K562 (cell line): ENCODE measurements at regions not wholly inside any gene's neighbourhood (a gene's known extent, or its start where the extent isn't known, plus 50 kb on each side); places are given as distances from the start of the nearest gene placed in this dataset.
A peak's percentile ranks its signal among the peaks of the same experiment; 100 is the strongest.

Source experiments
- ATAC-seq: fragments of 200-7000 bp; cut with Tn5 transposase; 3 replicates; pipeline ENCODE4 v1.9.1; 2020; ENCODE audit warnings: moderate library complexity
- BruUV-seq: library from RNA; stranded (reverse); fragments of 400-500 nt; replicated peaks from 2 replicates; lab custom pipeline; 2021; lab: Mats Ljungman, UMichigan
- CTCF ChIA-PET: fragments of 300-600 bp; formaldehyde crosslinking; extraction: SDS; loops from one replicate; lab custom pipeline; 2021; ENCODE audit warnings: low intra/inter-chr PET ratio; lab: Yijun Ruan, JAX
- POLR2A ChIA-PET: fragments of 300-600, 350-650 bp; sonication (Branson Sonifier 250); formaldehyde crosslinking; extraction: SDS; loops from one replicate; lab custom pipeline; 2021; ENCODE audit warnings: antibody characterized with exemption, inconsistent platforms; lab: Yijun Ruan, JAX
- DNase-seq, 4 experiments: peaks; one replicate each; pipeline versions ENCODE4 v3.0.0 to v3.0.0-alpha.2; 2011 to 2018; ENCODE audit warnings: low spot score in 3 of 4, mixed read lengths in 3 of 4; ENCODE audit errors: extremely low read depth in 1 of 4
- FAIRE-seq: peaks from 2 replicates; lab custom pipeline; 2011; peaks lifted over from hg19 to GRCh38; lab: Jason Lieb, UNC
- H2AFZ ChIP-seq: 2 replicates; pipeline ENCODE4 v1.6.0; 2011; ENCODE audit warnings: low read depth, low read length, control low read depth, inconsistent platforms
- H3K27ac ChIP-seq: fragments of 200-600 bp; 3 replicates; pipeline ENCODE4 v1.8.0; 2011; ENCODE audit warnings: low read depth, mild to moderate bottlenecking, control low read depth, inconsistent platforms, low read length, moderate library complexity, mixed read lengths; ENCODE audit errors: extremely low read depth
- H3K27me3 ChIP-seq, 2 experiments: fragments of 300-600 bp in 1 of 2; 2 replicates in 1 of 2; 3 replicates in 1 of 2; pipeline versions ENCODE4 v1.6.0 to v1.8.0; 2011; ENCODE audit warnings: inconsistent platforms in 2 of 2, low read length in 2 of 2, mild to moderate bottlenecking in 1 of 2, mixed read lengths in 1 of 2, moderate library complexity in 1 of 2; ENCODE audit not compliant: control insufficient read depth in 2 of 2, insufficient read depth in 2 of 2
- H3K36me3 ChIP-seq: fragments of 300-600 bp; 3 replicates; pipeline ENCODE4 v1.8.0; 2011; ENCODE audit warnings: mild to moderate bottlenecking, low read length, inconsistent platforms; ENCODE audit not compliant: control insufficient read depth, insufficient read depth
- H3K4me1 ChIP-seq, 2 experiments: fragments of 200-600 bp in 1 of 2; replicated peaks in 1 of 2; 2 replicates in 1 of 2; 3 replicates in 1 of 2; pipeline versions ENCODE4 v1.5.1 to v1.8.0; 2011; ENCODE audit warnings: inconsistent platforms in 2 of 2, low read length in 2 of 2, mild to moderate bottlenecking in 1 of 2, mixed read lengths in 1 of 2, moderate library complexity in 1 of 2; ENCODE audit not compliant: control insufficient read depth in 2 of 2, insufficient read depth in 2 of 2
- H3K4me2 ChIP-seq: 2 replicates; pipeline ENCODE4 v1.6.1; 2011; ENCODE audit warnings: low read length, control low read depth, inconsistent platforms, mixed read lengths; ENCODE audit not compliant: insufficient read depth
- H3K4me3 ChIP-seq: fragments of 200-600 bp; sonication (generic), shearing (Covaris generic); 2 replicates; pipeline ENCODE4 v1.5.1; 2016; ENCODE audit warnings: control low read depth, inconsistent platforms
- H3K79me2 ChIP-seq: fragments of 200-600 bp; 3 replicates; pipeline ENCODE4 v1.8.0; 2011; ENCODE audit warnings: low read length, inconsistent platforms; ENCODE audit not compliant: control insufficient read depth, insufficient read depth
- H3K9ac ChIP-seq, 2 experiments: 2 replicates each; pipeline versions ENCODE4 v1.6.0 to v1.6.1; 2011; ENCODE audit warnings: low read depth in 2 of 2, low read length in 2 of 2, control low read depth in 1 of 2, inconsistent platforms in 1 of 2, mild to moderate bottlenecking in 1 of 2, mixed read lengths in 1 of 2; ENCODE audit not compliant: insufficient read depth in 1 of 2
- H3K9me1 ChIP-seq: one replicate; pipeline ENCODE4 v1.6.0; 2011; ENCODE audit warnings: inconsistent platforms, mild to moderate bottlenecking, low read length, moderate library complexity; ENCODE audit not compliant: control insufficient read depth, insufficient read depth
- H3K9me3 ChIP-seq: replicated peaks from 2 replicates; pipeline ENCODE4 v1.5.1; 2011; ENCODE audit warnings: low read depth, low read length, inconsistent platforms; ENCODE audit not compliant: control insufficient read depth, insufficient read depth
- H4K20me1 ChIP-seq: replicated peaks from 2 replicates; pipeline ENCODE4 v1.6.1; 2011; ENCODE audit warnings: low read length, inconsistent platforms, mixed read lengths; ENCODE audit not compliant: control insufficient read depth, insufficient read depth
- TAF1 ChIP-seq: IDR thresholded peaks from 2 replicates; pipeline ENCODE4 v1.6.1; 2011; ENCODE audit warnings: mild to moderate bottlenecking, low read length, moderate library complexity; ENCODE audit not compliant: insufficient read depth, control insufficient read depth, severe bottlenecking; ENCODE audit errors: extremely low read depth
- TBP ChIP-seq: optimal IDR thresholded peaks from 2 replicates; pipeline ENCODE3; 2011; ENCODE audit warnings: low read depth, low read length, improper control_type of control experiment
- TEAD4 ChIP-seq, 2 experiments: sonication (generic) in 1 of 2; formaldehyde crosslinking in 1 of 2; IDR thresholded peaks; 2 replicates each; pipeline versions ENCODE4 v1.6.1 to v1.8.0; 2012 to 2022; ENCODE audit warnings: borderline replicate concordance in 1 of 2, inconsistent platforms in 1 of 2, low read length in 1 of 2, mild to moderate bottlenecking in 1 of 2, missing genetic modification reagents in 1 of 2
- THRB ChIP-seq: fragments of 450-650 bp; formaldehyde crosslinking; conservative IDR thresholded peaks from 2 replicates; pipeline ENCODE4 v1.4.0; 2022; ENCODE audit warnings: mild to moderate bottlenecking, missing genetic modification characterization
- ZNF217 ChIP-seq: sonication (generic); formaldehyde crosslinking; IDR thresholded peaks from 2 replicates; pipeline ENCODE4 v1.8.0; 2022; ENCODE audit warnings: mild to moderate bottlenecking, missing genetic modification reagents
- ZNF639 ChIP-seq, 2 experiments: fragments of 200-800 bp in 1 of 2; sonication (Bioruptor generic) in 1 of 2; sonication (generic) in 1 of 2; formaldehyde crosslinking in 1 of 2; IDR thresholded peaks in 1 of 2; conservative IDR thresholded peaks in 1 of 2; 2 replicates each; pipeline versions ENCODE4 v1.5.0 to v1.6.1; 2016 to 2020; ENCODE audit warnings: missing compliant biosample characterization in 1 of 2, missing genetic modification characterization in 1 of 2, missing genetic modification reagents in 1 of 2
- WGBS: fragments of 100-300 bp; shearing (Covaris generic); methylation state at CpG from one replicate; pipeline ENCODE4 v1.1.6; 2016; ENCODE audit warnings: low coverage, mixed read lengths; ENCODE audit not compliant: insufficient coverage; ENCODE audit errors: missing lambda C conversion rate; 5-methylcytosine and 5-hydroxymethylcytosine counted together
- in situ Hi-C: fragments of 300-500 bp; cut with MboI; formaldehyde crosslinking; loops from 4 replicates; pipeline ENCODE4 v1.15.0; 2018; ENCODE audit warnings: inconsistent platforms, mixed read lengths
- intact Hi-C: fragments of 100-400 bp; cut with micrococcal nuclease; formaldehyde crosslinking; loops from 2 replicates; pipeline ENCODE4 v1.14.2; 2022

DNA sequence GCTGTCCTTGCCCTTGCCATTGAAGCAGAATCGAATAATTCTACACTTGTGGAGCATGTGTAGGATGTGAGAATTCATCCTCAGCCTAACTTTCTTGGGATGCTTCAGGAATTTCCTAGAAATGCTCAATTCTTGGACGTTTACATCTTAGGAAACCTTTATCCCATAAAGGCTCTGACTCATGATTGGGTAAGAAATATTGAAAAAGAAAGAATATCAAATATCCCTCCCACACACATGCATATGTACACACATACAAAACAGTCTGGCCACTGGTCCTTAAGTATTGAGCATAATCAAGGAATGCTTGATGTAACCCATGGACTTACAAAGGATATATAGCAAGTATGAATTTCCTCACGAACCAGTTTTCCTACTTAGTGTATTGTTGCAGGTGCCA, 83.9 kb upstream of the IPO9 start:
- in situ Hi-C loops (no loop called here), intact Hi-C loops (no loop called here)
- FAIRE-seq (no peak), DNase-seq (no peak), ATAC-seq (no peak)
- POLR2A ChIA-PET: no interaction called here
- no peak overlapping the region for H3K27ac ChIP-seq
- peaks cover 6 to 26% of the 10 kb centered on the region in 2 experiments; a peak in 4 of 5 replicates for H3K27me3 ChIP-seq
- no peak overlapping the region for H3K4me3 ChIP-seq
- H3K9me1 ChIP-seq: no peaks in the 10 kb centered on the region
- no peaks in the 10 kb centered on the region for H3K9me3 ChIP-seq
- H3K9ac ChIP-seq: no peak overlapping the region
- no TSS peak for BruUV-seq
- no peaks in the 10 kb centered on the region for H3K36me3 ChIP-seq
- no peak overlapping the region for H3K4me2 ChIP-seq
- peaks cover 10% of the 10 kb centered on the region; the same call in 1 of the 2 replicates for H4K20me1 ChIP-seq
- peaks cover 0 to 5% of the 10 kb centered on the region in 2 experiments; a peak in 3 of 5 replicates for H3K4me1 ChIP-seq
- WGBS: 5% methylated on average over 3 of the region's 3 CpGs
- no peaks in the 10 kb centered on the region for H3K79me2 ChIP-seq
- H2AFZ ChIP-seq: no peak overlapping the region
- no peak for TF ChIP-seq TEAD4 (IDR thresholded peaks at IDR 0.05; ENCODE audit: low read length)
- no peak for TF ChIP-seq TEAD4 (CRISPR knock-in tag; IDR thresholded peaks at IDR 0.05; ENCODE audit: borderline replicate concordance)
- TF ChIP-seq TBP: peak; percentile 15
- no peak for TF ChIP-seq ZNF639 (CRISPR knock-in tag; conservative IDR thresholded peaks at IDR 0.05 in 1 of 2, IDR thresholded peaks at IDR 0.05 in 1 of 2)
- TF ChIP-seq TAF1: no peak
- no peak for TF ChIP-seq THRB (CRISPR knock-in tag)
- no peak for TF ChIP-seq ZNF217 (CRISPR knock-in tag)
- TF ChIP-seq, all 486 proteins: peak for 1
- CTCF ChIA-PET: no interaction called here
